ENCODE measurements at regions not wholly inside any gene's neighbourhood (a gene's known extent, or its start where the extent isn't known, plus 50 kb on each side); places are given as distances from the start of the nearest gene placed in this dataset.

- DNase-seq, result no peak
Observed at GRCh38 chr3:40962721-40963120, 236.6 kb upstream of the CTNNB1 start.

DNA sequence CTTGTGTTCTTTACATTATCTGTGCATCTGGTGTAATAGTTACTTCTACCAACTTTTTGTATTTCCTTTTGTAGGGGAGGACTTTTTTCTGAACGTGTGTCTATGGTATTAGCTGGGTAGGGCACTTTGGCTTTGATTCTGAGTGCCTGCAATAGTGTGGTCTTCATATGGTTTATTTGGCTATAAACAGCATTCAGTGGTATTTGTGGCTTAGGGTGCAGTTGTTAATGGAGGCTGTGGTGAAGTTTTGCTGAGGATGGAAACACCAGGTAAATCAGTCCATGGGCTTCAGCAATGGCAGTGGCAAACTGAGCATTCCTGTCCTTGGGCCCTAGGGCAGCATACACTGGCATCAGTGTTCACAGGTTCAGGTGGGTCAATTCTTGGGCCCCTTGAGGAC lies 230.6 kb upstream of the CTNNB1 start:
- DNase-seq, result no peak

DNA sequence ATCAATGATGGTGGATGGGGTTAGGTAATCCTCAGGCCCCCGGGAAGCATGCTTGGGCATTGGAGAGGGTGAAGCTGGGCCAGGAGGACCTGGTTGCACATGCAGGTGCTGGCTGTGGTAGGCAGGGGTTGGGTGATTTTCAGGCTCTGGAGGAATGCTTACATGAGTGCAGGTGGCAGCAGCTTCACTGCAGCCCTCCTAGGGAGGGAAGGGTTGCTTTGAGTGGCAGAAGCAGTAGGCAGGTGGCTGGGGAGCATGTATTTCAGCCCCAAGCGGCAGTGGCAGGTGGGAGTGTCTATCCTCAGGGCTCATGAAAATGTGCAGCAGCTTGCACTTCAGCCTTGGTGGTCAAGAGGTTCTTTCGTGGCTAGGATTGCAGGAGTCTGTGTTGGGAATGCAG lies 230.0 kb upstream of the CTNNB1 start:
- DNase-seq, result no peak

GRCh38 chr3:40969756-40970466 lies 229.4 kb upstream of the CTNNB1 start:
- peak; percentile 84 for DNase-seq

DNA sequence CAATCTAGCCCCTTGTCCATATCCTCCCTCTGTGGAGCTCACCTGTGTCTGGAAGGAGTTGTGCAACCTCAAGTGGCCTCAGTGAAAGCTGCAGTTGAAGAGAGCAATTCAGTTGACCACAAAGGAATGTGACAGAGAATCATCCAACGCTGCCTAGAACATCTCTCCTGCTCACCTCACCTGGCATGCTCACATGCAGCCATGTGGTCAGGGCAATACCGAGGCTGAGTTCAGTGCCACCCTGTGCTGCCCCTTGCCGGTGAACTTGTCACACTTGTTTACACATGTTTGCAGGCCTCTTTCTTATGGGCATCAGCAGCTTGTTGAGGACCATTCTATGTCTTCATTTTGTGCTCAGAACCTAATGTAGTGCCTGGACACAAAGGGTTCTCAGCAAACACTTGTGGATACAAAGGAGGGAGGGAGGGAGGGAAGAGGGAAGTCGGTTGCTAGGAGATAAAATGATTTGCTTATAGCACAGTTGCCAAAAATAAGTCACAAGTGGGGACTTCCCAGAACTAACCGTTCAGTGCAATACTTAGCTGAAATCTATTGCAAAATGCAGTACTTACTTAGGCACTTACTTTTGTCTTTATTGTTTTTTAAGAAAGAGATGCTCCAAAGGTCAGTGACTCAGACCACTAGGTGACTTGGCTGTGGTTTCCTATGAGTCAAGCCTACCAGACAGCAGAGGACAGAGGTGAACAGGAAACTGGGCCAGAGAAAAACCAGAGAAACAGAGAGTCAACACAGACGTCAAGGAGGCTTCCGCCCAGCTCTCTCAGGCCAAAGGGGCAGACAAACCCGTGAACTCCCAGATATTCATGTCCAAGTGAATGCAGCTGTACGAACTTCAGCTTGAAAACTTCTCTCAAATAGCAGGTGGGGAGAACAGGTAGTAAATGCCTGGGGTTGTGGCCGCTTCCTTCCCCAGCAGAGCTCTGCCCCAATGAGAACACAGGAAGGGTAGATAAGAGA lies 227.8 kb upstream of the CTNNB1 start:
- DNase-seq, result peak; percentile 99

GRCh38 chr3:40972350-40972749 lies 227.0 kb upstream of the CTNNB1 start:
- DNase-seq, result no peak

DNA sequence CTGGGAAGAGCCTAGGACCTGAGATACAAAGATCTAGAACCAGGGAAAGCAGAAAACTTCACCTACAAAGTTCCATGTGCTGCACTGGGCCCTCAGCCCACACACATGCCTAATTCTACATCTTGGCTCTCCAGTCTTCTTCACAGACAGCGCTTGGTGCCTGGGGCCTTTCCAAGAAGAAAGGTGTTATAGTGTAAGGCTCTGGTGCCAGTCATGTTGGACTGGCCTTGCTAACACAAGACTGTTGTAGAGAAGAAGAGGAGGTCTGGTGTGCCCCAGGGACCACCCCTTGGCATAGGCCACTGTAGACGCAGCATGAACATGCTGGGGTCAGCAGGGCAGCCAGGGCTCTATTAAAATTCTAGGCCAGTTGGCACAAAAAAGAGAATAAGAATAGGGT lies 226.2 kb upstream of the CTNNB1 start:
- no peak for DNase-seq

- DNase-seq, result no peak
Observed at GRCh38 chr3:40975711-40976121, 223.6 kb upstream of the CTNNB1 start.

GRCh38 chr3:40976241-40976640 lies 223.1 kb upstream of the CTNNB1 start:
- DNase-seq, result no peak

DNA sequence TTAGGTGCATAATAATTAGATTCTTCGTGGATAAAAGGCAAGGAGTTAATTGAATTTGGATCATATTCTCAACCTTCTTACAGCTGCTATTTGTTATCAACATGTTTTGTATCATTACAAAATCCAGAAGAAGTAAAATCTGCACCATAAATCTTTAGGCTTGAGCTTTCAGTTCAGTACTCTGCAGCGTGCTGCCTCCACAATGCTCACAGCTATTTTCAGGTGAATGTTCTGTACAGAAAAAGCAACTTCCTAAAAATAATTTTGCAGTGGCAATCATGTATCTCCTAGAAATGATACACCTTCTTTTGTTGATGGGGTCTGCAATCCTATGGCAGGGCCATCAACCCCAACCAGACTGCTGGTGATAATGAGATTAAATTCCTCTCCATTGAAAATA lies 220.9 kb upstream of the CTNNB1 start:
- no peak for DNase-seq

DNA sequence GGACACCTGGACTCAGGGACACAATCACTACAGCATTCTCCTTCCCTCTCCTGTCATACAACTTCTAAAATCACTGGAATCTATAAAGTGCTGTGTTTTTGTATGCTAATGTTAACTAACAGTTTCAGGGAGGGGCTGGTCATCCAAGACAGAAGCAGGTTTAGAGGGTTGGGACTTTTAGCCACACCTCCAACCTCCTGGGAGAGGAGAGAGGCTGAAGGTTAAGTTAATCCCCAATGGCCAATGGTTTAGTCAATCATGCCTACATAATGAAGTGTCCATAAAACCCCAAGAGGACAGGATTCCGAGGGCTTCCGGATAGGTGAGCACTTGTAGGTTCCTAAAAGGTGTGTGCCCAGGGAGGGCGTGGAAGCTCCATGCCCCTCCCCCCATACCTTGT lies 219.3 kb upstream of the CTNNB1 start:
- no peak for DNase-seq

GRCh38 chr3:40980467-40980866 lies 218.8 kb upstream of the CTNNB1 start:
- DNase-seq, result no peak

DNA sequence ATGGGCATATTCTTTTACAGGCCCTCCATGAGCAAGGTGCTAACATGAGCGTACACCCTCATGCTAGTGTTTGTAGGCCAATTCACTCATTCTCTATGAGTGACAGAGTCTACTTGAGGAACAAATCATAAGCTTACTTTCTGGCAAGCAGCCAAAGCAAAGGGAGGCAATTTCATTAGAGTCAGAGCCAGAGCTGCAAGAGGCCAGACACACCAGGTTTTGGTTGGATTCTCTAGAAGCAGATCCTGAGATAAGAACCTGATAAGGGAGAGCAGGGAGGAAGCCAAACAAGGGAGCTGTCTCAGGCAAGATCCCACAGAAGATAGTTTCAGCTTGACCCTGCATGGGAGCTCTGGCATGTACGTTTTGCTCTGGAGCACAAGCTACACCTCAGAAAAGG lies 214.1 kb upstream of the CTNNB1 start:
- DNase-seq, result no peak

DNA sequence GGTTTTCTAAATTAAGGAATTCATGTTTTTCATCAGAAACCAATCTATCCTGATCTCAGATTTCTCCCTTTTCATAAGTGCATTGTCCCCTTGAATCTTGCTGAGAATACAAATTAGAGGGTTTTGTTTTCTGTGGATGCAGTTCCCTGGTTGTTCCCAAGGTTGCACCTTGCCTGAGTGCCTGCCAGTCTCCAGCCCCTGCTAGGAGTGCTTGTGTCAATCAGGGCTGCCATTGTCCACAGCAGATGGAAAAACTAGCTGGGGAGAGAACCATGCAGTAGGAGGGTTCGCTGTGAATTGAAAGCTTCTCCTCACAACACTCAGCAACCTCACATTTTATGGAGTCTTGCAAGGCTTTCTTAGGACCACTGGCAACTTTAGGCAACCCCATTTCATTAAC lies 210.8 kb upstream of the CTNNB1 start:
- no peak for DNase-seq

GRCh38 chr3:40989141-40990061 lies 209.9 kb upstream of the CTNNB1 start:
- DNase-seq, result no peak

DNA sequence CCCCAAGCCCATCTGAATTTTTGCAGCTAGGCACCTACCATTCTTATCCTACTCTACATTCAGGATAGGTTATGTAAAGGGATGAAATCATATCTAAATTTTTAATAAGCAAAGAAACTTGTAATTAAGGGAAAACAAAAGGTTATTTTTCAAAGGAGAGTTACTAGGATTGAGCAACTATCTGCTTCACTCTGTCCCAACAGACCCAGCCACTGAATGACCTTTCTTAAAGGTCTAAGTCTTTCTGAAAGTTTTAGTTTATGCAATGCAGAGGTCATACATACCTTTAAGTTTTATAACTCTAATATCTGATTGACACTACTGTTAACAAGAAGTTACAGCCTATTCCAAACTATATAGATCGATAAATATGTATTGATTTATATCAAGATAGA lies 209.2 kb upstream of the CTNNB1 start:
- DNase-seq, result no peak

GRCh38 chr3:40992023-40992422 lies 207.3 kb upstream of the CTNNB1 start:
- DNase-seq, result no peak

- no peak for DNase-seq
Observed at GRCh38 chr3:40994611-40995010, 204.7 kb upstream of the CTNNB1 start.

DNA sequence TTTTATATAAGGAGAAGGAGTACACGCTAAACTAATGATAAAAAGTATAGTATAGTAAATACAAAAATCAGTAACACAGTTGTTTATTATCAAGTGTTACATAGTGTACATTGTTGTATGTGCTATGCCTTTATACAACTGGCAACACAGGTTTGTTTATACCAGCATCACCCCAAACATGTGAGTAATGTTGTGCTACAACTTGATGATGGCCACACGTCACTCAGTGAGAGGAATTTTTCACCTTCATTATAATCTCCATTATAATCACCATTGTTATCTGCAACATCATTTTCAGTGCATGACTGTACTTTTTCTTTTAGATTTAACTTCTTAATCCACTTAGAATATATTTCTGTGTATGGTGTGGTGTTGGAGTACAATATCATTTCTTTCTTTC lies 204.0 kb upstream of the CTNNB1 start:
- DNase-seq, result no peak

- no peak for DNase-seq
Observed at GRCh38 chr3:40996382-40996781, 202.9 kb upstream of the CTNNB1 start.

- no peak for DNase-seq
Observed at GRCh38 chr3:40996827-40997710, 202.2 kb upstream of the CTNNB1 start.
